Limb (tissue), 2 donors: ENCODE measurements at regions not wholly inside any gene's neighbourhood (a gene's known extent, or its start where the extent isn't known, plus 50 kb on each side); places are given as distances from the start of the nearest gene placed in this dataset.
A peak's percentile ranks its signal among the peaks of the same experiment; 100 is the strongest.

ENCODE experiments used
- DNase-seq, 2 donors: peaks; one replicate each; pipeline ENCODE4 v3.0.0-alpha.2; 2016; ENCODE audit errors: extremely low spot score in 2 of 2

DNA sequence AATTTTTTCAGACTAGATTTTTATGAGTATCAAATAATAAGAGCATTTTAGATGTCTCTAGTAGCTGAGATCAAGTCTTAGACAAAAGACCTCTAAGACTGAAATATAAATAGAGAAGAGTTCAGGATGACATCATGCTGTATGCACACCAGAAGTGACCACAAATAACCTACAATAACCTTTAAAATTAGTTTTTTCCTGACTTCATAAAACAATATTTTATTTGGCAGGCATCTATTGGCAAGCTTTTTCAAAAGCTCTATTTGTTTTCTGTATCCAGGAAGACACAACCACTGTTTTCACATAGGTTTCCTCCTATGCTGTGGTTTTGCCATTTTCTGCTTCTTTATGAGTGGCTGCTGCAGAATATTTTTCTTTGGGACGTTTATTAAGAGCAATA, 359.1 kb downstream of the CRPPA start:
- peak in 1 of 2 donors; percentile 75 for DNase-seq

DNA sequence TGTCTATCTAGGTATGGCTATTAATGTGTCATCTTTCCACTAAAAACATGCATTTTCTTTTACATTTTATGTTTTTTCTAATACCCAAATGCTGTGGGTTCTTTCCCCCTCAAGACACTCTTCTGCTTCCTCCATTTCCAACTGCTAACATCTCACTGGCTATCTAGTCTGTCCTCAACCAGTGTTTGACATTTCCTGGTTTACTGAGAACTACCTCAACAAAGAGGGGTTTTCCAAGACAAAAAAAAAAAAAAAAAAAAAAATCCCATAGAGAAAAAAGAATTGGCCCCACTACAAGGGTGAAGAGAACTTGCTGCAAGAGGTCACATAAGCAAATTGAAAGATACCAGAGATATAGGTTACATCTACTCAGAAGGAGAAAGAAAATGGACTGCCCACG, 359.7 kb downstream of the CRPPA start:
- DNase-seq, result no peak

GRCh38 chr7:16061011-16061410, 360.3 kb downstream of the CRPPA start:
- DNase-seq, result no peak

DNA sequence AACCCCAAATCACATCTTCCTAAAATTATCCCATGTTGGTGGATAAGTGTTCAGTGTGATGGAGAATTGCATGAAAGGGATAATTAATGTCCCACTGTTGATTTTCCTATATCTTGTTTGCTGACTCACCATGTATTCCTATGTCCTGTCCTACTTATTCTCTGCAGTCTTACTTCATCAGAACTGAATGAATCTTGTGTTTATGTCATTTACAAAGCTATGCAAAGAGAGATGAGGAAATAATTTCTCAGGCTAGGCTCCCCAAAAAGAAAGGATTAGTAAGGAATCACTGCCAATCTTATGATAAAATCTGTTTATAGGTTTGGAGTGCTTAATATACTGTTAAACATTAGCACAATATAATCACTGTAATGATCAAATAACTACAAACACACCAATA, 360.8 kb downstream of the CRPPA start:
- DNase-seq, result no peak

GRCh38 chr7:16055263-16055976, 365.9 kb downstream of the CRPPA start:
- no peak for DNase-seq

DNA sequence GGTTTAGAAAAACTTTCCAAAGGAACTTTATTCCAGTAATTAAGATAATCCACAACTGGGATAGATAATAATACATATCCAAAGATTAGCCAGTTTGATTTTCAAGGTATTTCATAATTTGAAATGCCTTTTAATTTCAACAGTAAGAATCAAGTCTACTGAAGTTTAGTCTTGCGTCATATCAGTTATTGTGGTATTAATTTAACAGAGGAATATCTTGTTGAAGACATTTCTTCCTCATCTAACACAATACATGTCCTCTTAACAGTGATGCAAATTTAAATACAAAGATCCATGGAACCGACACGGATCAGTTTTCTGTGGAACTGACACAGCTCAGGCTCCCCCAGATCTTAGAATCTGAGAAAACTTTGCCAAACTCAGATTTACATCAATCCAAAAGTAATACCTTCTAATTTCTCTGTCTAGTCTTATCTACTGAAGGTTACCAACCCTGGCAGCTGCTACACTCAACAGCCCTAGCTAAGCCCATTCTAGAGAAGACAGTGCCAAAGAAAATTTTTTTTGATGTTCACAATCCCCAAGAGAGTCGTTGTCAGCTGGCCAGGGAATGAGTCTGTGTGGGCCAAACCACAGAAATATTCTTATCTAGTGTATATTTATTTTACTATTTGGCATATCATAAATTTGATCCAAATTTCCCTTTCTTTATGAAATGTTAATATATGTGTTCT, 365.2 kb upstream of the MEOX2 start:
- no peak for DNase-seq

DNA sequence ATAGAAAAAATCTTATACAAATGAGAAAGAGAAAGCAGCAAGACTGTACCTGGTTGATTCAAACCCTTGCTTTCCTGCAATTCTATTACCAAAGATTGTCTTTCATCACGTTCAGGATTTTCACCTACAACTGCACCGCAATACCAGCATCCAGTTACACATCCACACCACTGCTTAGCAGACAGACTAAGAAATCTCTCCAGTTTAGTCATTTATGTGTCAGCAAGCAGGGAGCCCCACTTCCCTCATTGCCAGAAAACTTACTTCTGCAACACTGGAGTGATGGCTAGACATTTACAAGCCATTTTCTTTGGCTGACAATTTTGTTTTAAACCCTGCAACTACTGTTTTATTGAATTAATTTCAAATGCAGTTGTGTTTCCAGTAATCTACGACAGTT, 359.6 kb upstream of the MEOX2 start:
- no peak for DNase-seq

- DNase-seq, result no peak
Observed at GRCh38 chr7:16045296-16045695, 358.8 kb upstream of the MEOX2 start.

DNA sequence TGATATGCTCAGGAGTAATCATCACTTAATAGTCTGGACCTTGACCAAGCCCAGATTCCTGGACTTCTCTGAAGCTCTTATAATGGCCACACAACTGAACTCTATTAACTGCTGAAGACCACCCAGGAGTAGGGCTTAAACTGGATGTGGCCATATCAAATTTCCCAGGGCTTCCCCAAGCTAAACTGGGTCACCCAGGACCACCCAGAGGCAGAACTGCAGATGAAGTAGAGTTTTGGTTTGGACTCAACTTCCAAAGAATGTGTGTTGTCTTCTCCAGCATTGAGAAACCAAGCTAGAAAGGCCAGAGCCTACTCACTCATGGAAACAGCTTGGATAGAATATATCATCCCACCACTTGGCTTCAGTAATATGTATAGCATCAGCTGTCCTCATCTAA, 358.2 kb upstream of the MEOX2 start:
- no peak for DNase-seq

DNA sequence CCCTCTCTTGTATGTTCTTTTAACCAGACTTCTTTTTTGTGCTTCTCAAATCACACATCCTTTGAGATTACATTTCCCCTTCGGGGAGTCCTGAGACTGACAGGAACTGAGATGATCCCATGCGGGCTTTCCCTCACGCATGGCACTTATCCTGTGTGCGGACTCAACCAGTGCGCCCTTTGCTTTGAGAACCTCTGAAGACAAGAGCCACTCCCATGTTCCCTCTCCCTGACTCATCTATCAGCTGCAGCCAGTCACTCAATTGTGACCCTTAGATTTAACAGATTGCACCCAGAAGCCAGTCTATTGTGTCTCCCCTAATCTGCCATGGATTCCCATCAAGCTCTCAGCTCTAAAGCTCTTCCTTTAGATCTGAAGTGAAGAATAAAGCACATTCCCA, 353.9 kb upstream of the MEOX2 start:
- DNase-seq, result no peak

DNA sequence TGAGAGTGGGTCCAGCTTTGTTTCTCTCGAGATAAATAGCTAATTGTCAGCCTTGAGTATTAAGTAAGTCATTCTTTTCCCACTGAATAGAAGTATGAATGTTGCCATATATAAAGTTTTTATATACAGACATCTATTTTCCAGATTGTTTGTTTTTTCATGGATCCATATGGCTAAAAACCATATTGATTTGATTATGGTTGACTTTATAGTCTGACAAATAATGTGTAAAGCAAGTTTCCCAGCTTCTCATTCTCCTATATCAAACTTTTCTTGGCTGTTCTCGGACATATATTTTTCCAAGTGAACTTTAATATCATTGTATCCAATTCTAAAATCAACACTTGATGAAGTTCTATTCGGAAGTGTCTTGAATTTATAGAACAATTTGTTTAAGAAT, 352.4 kb upstream of the MEOX2 start:
- DNase-seq, result no peak

- DNase-seq, result no peak
Observed at GRCh38 chr7:16035392-16035791, 348.9 kb upstream of the MEOX2 start.

GRCh38 chr7:16034866-16035265, 348.4 kb upstream of the MEOX2 start:
- DNase-seq, result no peak

DNA sequence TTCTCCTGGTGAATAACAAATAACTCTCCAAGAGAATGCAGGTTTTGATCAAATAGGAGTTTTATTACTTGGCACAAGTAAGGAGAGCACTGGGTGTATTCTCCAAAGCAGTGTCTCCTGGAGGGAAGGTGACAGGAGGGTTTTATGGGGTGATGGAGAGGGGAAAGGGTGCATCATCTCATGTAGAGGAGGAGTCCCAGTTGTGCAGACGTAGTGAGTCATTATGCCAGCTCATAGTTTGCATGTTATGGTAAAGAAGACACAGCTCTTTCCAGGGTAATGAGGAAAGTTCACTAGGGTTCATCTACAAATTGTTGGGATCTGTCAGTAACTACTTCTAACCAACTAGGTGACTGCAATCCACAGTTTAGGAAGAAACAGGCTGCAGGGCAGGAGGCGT, 347.9 kb upstream of the MEOX2 start:
- no peak for DNase-seq

GRCh38 chr7:16033233-16033632, 346.8 kb upstream of the MEOX2 start:
- no peak for DNase-seq

DNA sequence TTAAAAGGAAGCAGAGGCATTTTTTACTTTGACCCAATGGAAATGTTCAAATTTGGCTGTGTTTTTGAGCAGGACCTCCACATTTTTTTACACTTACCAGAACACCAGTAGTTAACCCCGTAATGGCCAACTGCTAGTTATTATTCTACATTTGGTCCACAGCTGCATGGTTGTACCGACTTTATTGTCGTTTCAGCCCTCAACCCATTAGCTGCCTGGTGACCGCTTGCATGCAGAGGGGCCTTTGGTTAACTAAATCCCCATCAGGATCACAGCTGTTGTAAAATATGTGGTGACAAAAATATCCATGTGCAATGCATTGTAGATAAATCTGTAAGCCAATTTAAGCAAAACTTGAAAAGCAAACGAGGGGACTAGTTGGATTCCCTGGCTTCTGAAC, 342.2 kb upstream of the MEOX2 start:
- no peak for DNase-seq

DNA sequence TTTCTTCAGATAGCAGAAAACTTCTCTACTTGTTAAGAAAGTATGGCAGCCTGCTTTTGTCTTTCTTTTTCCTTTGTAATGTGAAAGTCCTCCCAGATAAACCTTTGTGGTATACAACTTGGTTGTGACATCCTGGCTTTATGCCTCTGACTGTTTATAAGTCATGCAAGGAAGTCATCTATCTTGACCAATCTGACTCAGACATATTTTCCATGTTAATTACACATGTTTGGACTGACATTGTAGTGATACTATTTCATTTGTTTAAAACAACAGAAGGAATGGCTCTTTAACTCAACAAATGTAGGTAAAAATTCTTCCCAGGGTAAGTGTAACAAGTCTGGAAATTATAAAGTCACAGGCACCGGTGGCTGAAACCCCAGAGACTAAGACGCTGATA, 341.6 kb upstream of the MEOX2 start:
- DNase-seq, result no peak

- no peak for DNase-seq
Observed at GRCh38 chr7:16027396-16027795, 340.9 kb upstream of the MEOX2 start.

DNA sequence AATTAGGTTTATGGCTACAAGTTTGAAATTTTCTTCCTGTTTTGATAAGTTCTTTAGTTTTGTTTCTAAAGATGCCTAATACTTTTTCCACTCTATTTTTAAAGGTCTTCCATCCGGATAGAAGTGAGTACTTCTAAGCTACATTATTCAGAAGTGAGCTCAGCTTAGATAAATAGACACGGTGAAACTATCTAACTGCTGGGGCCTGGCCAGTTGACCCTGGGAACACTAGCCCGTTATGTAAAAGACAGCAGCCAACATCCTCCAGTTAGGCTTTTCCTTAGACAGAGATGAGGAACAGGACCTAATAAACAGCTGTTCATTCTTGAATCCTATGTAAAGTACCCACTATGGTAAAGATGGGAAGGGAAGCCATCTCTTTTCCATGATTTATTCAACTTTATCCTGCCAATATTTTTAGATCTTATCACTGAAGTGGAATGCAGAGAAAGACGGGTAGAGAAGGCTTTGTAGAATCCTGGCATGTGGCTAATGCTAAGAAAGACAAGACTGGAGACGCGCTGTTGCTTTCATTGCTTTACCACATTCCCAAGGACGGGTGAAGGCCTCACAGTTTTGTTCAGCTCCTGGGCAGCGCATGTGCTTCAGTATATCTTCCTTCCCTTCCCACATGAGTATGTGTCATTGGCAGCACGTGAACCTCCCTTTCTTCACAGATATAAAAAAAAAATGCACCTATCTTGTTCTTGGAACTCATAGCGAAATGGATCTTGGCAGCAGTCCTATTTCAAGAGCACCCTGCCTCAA, 340.0 kb upstream of the MEOX2 start:
- no peak for DNase-seq

GRCh38 chr7:16025696-16026095, 339.2 kb upstream of the MEOX2 start:
- DNase-seq, result peak in 1 of 2 donors; percentile 52

DNA sequence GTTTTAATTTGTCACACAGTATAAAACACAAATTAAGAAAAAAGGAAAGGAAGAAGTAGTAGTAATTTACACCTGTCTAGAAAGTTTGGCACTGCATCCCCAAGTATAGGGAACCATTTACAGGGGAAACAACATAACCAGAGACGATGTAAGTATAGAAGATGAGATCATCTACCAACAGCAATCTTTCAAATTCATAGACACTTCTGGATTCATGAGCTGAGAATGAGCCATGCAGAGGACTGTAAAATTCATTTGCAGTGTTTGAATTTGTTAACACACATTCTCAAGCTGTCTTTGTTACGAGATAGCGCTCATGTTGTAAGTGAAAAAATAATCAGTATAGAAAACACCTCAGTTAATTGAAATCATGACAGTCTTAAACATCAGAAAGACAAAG, 337.0 kb upstream of the MEOX2 start:
- DNase-seq, result no peak

DNA sequence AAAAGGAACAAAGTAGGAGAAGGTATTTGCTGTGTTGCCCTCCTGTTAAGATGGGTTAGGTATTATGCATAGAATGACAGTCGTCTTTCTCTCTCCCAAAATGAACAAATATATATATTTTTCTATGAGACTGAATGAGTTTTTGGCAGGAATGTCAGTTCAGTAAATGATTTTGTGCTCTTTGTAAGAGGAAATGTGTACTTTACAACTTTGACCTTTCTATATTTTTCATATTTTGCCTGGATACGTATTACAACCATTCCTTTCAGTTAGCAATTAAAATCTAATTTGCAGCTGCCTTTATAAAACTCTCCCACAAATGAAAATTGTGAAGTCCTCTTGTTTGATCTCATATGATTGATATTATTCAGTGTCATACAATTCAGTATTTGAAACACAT, 336.6 kb upstream of the MEOX2 start:
- no peak for DNase-seq

DNA sequence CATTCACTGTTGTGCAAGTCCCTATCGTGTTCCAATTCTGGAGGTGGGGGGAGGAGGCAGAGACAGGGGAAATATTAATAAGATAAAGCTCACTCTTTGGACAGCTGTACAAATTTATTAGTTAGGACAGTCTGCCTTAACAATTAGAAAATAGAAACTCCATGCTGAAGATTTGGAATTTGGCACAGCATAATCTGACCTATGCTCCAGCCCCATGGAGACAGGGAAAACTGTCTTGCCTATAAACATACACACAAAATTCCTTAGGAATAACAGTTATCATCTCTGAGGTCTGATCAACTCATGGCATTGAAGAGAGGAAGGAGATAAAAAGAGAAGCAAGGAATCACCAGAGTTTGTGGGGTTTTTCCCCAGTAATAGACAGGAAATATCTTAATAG, 335.4 kb upstream of the MEOX2 start:
- no peak for DNase-seq
